Loucy (cell line): ENCODE measurements at regions not wholly inside any gene's neighbourhood (a gene's known extent, or its start where the extent isn't known, plus 50 kb on each side); places are given as distances from the start of the nearest gene placed in this dataset.

Experiments
- H2AFZ ChIP-seq: fragments of 200-600 bp; sonication (generic); 2 replicates; pipeline ENCODE4 v1.6.0; 2016; ENCODE audit warnings: antibody characterized with exemption, mild to moderate bottlenecking, low read length, moderate library complexity
- H3F3A ChIP-seq: fragments of 200-600 bp; 2 replicates; pipeline ENCODE4 v1.6.0; 2016; ENCODE audit warnings: antibody characterized with exemption, low read depth, mild to moderate bottlenecking
- H3K27me3 ChIP-seq: fragments of 200-600 bp; sonication (generic); 2 replicates; pipeline ENCODE4 v1.6.1; 2014; ENCODE audit warnings: low read length, mild to moderate bottlenecking; ENCODE audit not compliant: insufficient read depth, poor library complexity, severe bottlenecking
- H3K36me3 ChIP-seq: fragments of 200-600 bp; sonication (generic); 2 replicates; pipeline ENCODE4 v1.6.1; 2016; ENCODE audit warnings: low read length; ENCODE audit not compliant: insufficient read depth
- H3K4me1 ChIP-seq: fragments of 200-600 bp; sonication (generic); 2 replicates; pipeline ENCODE4 v1.5.1; 2014; ENCODE audit warnings: low read length, mild to moderate bottlenecking; ENCODE audit not compliant: insufficient read depth, poor library complexity, severe bottlenecking
- H3K4me2 ChIP-seq: fragments of 200-600 bp; sonication (generic); 2 replicates; pipeline ENCODE4 v1.6.0; 2014; ENCODE audit warnings: antibody characterized with exemption, low read length, low read depth, mild to moderate bottlenecking; ENCODE audit not compliant: poor library complexity, severe bottlenecking
- H3K4me3 ChIP-seq: fragments of 200-600 bp; sonication (generic); 2 replicates; pipeline ENCODE4 v1.5.1; 2014; ENCODE audit warnings: low read length, mild to moderate bottlenecking, mixed read lengths; ENCODE audit not compliant: poor library complexity, severe bottlenecking
- H3K79me2 ChIP-seq: fragments of 200-600 bp; sonication (generic); 2 replicates; pipeline ENCODE4 v1.6.1; 2014; ENCODE audit warnings: low read length; ENCODE audit not compliant: insufficient read depth
- H3K9ac ChIP-seq: fragments of 200-600 bp; sonication (generic); 2 replicates; pipeline ENCODE4 v1.6.0; 2014; ENCODE audit warnings: mild to moderate bottlenecking, low read depth, low read length, moderate library complexity; ENCODE audit not compliant: poor library complexity, severe bottlenecking
- H3K9me2 ChIP-seq: fragments of 200-600 bp; sonication (generic); replicated peaks from 2 replicates; pipeline ENCODE4 v1.6.1; 2016; ENCODE audit warnings: low read depth, low read length, mixed read lengths
- H3K9me3 ChIP-seq: fragments of 200-600 bp; sonication (generic); 2 replicates; pipeline ENCODE4 v1.6.1; 2014; ENCODE audit warnings: mild to moderate bottlenecking, antibody characterized with exemption, low read length, low read depth; ENCODE audit not compliant: insufficient read depth
- H4K20me1 ChIP-seq: fragments of 200-600 bp; sonication (generic); 2 replicates; pipeline ENCODE4 v1.6.0; 2014; ENCODE audit warnings: antibody characterized with exemption, low read length, mild to moderate bottlenecking; ENCODE audit not compliant: insufficient read depth, poor library complexity, severe bottlenecking
- EZH2phosphoT487 ChIP-seq: fragments of 200-600 bp; IDR thresholded peaks from 2 replicates; pipeline ENCODE4 v1.6.1; 2018; ENCODE audit warnings: antibody characterized with exemption, mild to moderate bottlenecking, moderate library complexity, borderline replicate concordance
- TF ChIP-seq, protein P1 (sequence below): fragments of 200-600 bp; sonication (generic); conservative IDR thresholded peaks from 2 replicates; pipeline ENCODE4 v1.5.1; 2014; ENCODE audit warnings: mild to moderate bottlenecking, antibody characterized with exemption, low read length

DNA sequence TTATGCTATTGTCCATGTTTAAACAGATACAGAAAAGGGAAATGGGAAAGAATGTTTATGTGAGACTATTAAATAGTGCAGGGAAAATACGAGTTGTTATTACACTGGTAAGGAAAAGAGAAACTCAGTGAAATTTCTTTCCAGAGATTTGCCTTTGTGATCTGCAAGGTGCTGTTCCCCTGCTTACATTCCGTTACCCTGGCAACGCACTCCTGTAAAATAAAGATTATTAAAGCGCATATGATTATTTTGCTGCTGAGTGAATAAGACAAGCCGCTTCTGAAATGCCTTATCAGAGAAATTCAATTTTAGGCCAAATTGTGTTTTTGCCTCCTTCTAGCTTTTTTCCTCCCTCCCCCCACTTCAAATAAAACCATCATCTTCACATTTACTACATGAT, 328.6 kb upstream of the PMFBP1 start:
- H3K9me3 ChIP-seq = no peaks in the 10 kb centered on the region
- H3F3A ChIP-seq = no peaks in the 10 kb centered on the region
- no peaks in the 10 kb centered on the region for H3K79me2 ChIP-seq
- H3K36me3 ChIP-seq = no peaks in the 10 kb centered on the region
- H3K9ac ChIP-seq = no peak overlapping the region
- H3K27me3 ChIP-seq = no peaks in the 10 kb centered on the region
- no peak overlapping the region for H3K4me3 ChIP-seq
- no peak overlapping the region for H3K4me2 ChIP-seq
- TF ChIP-seq, protein P1, sequence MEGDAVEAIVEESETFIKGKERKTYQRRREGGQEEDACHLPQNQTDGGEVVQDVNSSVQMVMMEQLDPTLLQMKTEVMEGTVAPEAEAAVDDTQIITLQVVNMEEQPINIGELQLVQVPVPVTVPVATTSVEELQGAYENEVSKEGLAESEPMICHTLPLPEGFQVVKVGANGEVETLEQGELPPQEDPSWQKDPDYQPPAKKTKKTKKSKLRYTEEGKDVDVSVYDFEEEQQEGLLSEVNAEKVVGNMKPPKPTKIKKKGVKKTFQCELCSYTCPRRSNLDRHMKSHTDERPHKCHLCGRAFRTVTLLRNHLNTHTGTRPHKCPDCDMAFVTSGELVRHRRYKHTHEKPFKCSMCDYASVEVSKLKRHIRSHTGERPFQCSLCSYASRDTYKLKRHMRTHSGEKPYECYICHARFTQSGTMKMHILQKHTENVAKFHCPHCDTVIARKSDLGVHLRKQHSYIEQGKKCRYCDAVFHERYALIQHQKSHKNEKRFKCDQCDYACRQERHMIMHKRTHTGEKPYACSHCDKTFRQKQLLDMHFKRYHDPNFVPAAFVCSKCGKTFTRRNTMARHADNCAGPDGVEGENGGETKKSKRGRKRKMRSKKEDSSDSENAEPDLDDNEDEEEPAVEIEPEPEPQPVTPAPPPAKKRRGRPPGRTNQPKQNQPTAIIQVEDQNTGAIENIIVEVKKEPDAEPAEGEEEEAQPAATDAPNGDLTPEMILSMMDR = no peak
- TF ChIP-seq EZH2phosphoT487 = no peak
- no peak overlapping the region for H2AFZ ChIP-seq
- H4K20me1 ChIP-seq = no peaks in the 10 kb centered on the region
- H3K9me2 ChIP-seq = no peaks in the 10 kb centered on the region
- H3K4me1 ChIP-seq = peaks cover 7% of the 10 kb centered on the region

GRCh38 chr16:72493716-72494415, 321.9 kb upstream of the PMFBP1 start:
- Histone ChIP-seq H3K9me3 (no peaks in the 10 kb centered on the region), H2AFZ (no peak overlapping the region), H3F3A (no peaks in the 10 kb centered on the region), H3K36me3 (no peaks in the 10 kb centered on the region), H3K9ac (no peak overlapping the region), H3K27me3 (no peaks in the 10 kb centered on the region), H3K79me2 (no peaks in the 10 kb centered on the region), H3K4me3 (no peak overlapping the region), H3K4me2 (no peak overlapping the region), H3K4me1 (no peaks in the 10 kb centered on the region), H4K20me1 (no peaks in the 10 kb centered on the region), H3K9me2 (no peaks in the 10 kb centered on the region)
- no peak for TF ChIP-seq EZH2phosphoT487
- TF ChIP-seq, protein P1 = no peak

- Histone ChIP-seq H3K4me1 (peaks cover 12% of the 10 kb centered on the region), H3K36me3 (no peaks in the 10 kb centered on the region), H3K79me2 (no peaks in the 10 kb centered on the region), H3F3A (no peaks in the 10 kb centered on the region), H3K27me3 (no peaks in the 10 kb centered on the region), H3K9me3 (peaks cover 6% of the 10 kb centered on the region; the same call in 1 of the 2 replicates), H3K9me2 (no peaks in the 10 kb centered on the region), H3K9ac (no peak overlapping the region), H3K4me2 (no peak overlapping the region), H2AFZ (no peak overlapping the region), H3K4me3 (no peak overlapping the region), H4K20me1 (no peaks in the 10 kb centered on the region)
- TF ChIP-seq, protein P1 = no peak
- TF ChIP-seq EZH2phosphoT487 = no peak
These were observed 315.3 kb upstream of the PMFBP1 start for GRCh38 chr16:72487283-72487682.
